Endodermal cell (in vitro differentiated cells): ENCODE measurements at regions not wholly inside any gene's neighbourhood (a gene's known extent, or its start where the extent isn't known, plus 50 kb on each side); places are given as distances from the start of the nearest gene placed in this dataset.

ENCODE experiments used
- DNase-seq: peaks from one replicate; pipeline ENCODE4 v3.0.0-alpha.2; 2017
- H3K27ac ChIP-seq: 2 replicates; pipeline ENCODE4 v1.5.1; 2013; ENCODE audit warnings: mild to moderate bottlenecking, low read depth, low read length, moderate library complexity
- H3K27me3 ChIP-seq: 2 replicates; pipeline ENCODE4 v1.6.1; 2013; ENCODE audit warnings: mild to moderate bottlenecking, low read length, moderate library complexity; ENCODE audit not compliant: insufficient read depth, control insufficient read depth, poor library complexity, severe bottlenecking
- H3K36me3 ChIP-seq: 2 replicates; pipeline ENCODE4 v1.7.0; 2013; ENCODE audit warnings: mild to moderate bottlenecking, low read length, moderate library complexity; ENCODE audit not compliant: control insufficient read depth, insufficient read depth
- H3K4me1 ChIP-seq: one replicate; pipeline ENCODE4 v1.7.0; 2013; ENCODE audit warnings: low read length; ENCODE audit not compliant: control insufficient read depth, insufficient read depth
- H3K4me3 ChIP-seq: 2 replicates; pipeline ENCODE4 v1.5.1; 2013; ENCODE audit warnings: mild to moderate bottlenecking, low read length, moderate library complexity
- H3K9ac ChIP-seq: 2 replicates; pipeline ENCODE4 v1.6.1; 2013; ENCODE audit warnings: mild to moderate bottlenecking, low read length, moderate library complexity; ENCODE audit not compliant: poor library complexity, severe bottlenecking; ENCODE audit errors: extremely low read depth
- H3K9me3 ChIP-seq: 2 replicates; pipeline ENCODE4 v1.6.1; 2013; ENCODE audit warnings: mild to moderate bottlenecking, low read length, moderate library complexity; ENCODE audit not compliant: control insufficient read depth
- H3K27ac Mint-ChIP-seq: 2 replicates; pipeline ENCODE4 v1.8.0; 2020; ENCODE audit warnings: mixed read lengths
- H3K27me3 Mint-ChIP-seq: 2 replicates; pipeline ENCODE4 v1.8.0; 2021; ENCODE audit warnings: mild to moderate bottlenecking, mixed read lengths; ENCODE audit not compliant: insufficient read depth
- H3K36me3 Mint-ChIP-seq: 2 replicates; pipeline ENCODE4 v1.8.0; 2020; ENCODE audit warnings: low read depth, mixed read lengths
- H3K4me1 Mint-ChIP-seq: 2 replicates; pipeline ENCODE4 v1.8.0; 2020; ENCODE audit warnings: mixed read lengths
- H3K4me3 Mint-ChIP-seq: 2 replicates; pipeline ENCODE4 v1.8.0; 2020; ENCODE audit warnings: mild to moderate bottlenecking, moderate library complexity, mixed read lengths
- H3K9me3 Mint-ChIP-seq: 2 replicates; pipeline ENCODE4 v1.8.0; 2020; ENCODE audit warnings: mild to moderate bottlenecking, mixed read lengths
- WGBS, 2 experiments: methylation state at CpG; one replicate each; pipeline versions ENCODE4 v1.1.5 to v1.1.7; 2013; ENCODE audit warnings: missing lambda C conversion rate in 2 of 2, mixed read lengths in 1 of 2; ENCODE audit not compliant: insufficient coverage in 1 of 2, insufficient read length in 1 of 2; 5-methylcytosine and 5-hydroxymethylcytosine counted together
- TF ChIP-seq, protein P1 (sequence below): fragments of 200-600 bp; sonication (generic); conservative IDR thresholded peaks from 2 replicates; pipeline ENCODE4 v1.5.0; 2021; ENCODE audit warnings: antibody characterized with exemption, mild to moderate bottlenecking

DNA sequence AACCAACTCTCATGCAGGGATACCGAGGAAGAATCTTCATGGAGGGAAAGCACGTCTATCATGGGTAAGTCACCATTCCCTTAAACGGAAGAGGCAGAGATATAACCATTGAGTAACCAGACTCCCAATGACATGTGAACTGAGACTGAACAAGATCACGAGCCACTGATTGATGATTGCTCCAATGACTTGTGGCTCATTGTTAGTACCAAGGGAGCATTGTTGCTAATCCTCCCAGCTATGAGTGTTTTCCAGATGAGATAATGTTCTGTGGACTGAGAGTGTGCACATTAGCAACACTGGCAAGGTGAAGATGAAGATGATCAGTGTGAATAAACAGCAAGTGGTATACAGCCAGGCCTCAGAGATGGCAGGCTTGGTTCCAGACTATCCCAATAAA is 219.2 kb upstream of the MAP3K1 start:
- 91 to 98% methylated on average over 4 of the region's 4 CpGs for WGBS, 2 experiments

DNA sequence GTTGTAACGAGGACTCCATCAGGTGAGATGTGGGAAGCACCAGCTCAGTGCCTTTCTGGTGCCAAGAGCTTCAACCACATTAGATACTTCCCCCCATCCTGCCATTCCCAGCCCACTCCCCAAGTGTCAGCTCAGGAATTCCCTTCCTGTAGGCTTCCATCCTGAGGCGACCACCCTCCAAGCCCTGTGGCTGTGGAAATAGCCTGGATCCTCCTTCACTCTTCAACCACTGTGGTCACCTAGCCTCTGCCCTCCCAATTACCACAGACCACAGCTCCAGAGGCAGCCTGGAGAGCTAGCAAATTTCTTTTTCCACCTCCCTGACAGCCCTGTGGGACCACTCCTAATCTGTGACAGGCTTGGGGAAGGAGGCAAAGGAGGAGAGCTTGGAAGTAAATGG is 219.8 kb upstream of the MAP3K1 start:
- no peak for DNase-seq
- no peak overlapping the region for H3K4me3 Mint-ChIP-seq
- H3K27ac ChIP-seq: no peak overlapping the region
- H3K4me1 Mint-ChIP-seq: peaks cover 15% of the 10 kb centered on the region
- H3K27me3 ChIP-seq: no peaks in the 10 kb centered on the region
- H3K9me3 Mint-ChIP-seq: no peaks in the 10 kb centered on the region
- peaks cover 3% of the 10 kb centered on the region for H3K27me3 Mint-ChIP-seq
- TF ChIP-seq, protein P1, sequence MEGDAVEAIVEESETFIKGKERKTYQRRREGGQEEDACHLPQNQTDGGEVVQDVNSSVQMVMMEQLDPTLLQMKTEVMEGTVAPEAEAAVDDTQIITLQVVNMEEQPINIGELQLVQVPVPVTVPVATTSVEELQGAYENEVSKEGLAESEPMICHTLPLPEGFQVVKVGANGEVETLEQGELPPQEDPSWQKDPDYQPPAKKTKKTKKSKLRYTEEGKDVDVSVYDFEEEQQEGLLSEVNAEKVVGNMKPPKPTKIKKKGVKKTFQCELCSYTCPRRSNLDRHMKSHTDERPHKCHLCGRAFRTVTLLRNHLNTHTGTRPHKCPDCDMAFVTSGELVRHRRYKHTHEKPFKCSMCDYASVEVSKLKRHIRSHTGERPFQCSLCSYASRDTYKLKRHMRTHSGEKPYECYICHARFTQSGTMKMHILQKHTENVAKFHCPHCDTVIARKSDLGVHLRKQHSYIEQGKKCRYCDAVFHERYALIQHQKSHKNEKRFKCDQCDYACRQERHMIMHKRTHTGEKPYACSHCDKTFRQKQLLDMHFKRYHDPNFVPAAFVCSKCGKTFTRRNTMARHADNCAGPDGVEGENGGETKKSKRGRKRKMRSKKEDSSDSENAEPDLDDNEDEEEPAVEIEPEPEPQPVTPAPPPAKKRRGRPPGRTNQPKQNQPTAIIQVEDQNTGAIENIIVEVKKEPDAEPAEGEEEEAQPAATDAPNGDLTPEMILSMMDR: peak; percentile 47
- H3K4me1 ChIP-seq: no peaks in the 10 kb centered on the region
- peaks cover 4% of the 10 kb centered on the region for H3K9me3 ChIP-seq
- H3K9ac ChIP-seq: no peak overlapping the region
- WGBS, 2 experiments: 86 to 92% methylated on average over 2 of the region's 2 CpGs
- no peak overlapping the region for H3K4me3 ChIP-seq
- H3K36me3 Mint-ChIP-seq: no peaks in the 10 kb centered on the region
- no peaks in the 10 kb centered on the region for H3K36me3 ChIP-seq
- H3K27ac Mint-ChIP-seq: no peak overlapping the region

More for the DNA sequence above, 219.2 kb upstream of the MAP3K1 start:
- no peak overlapping the region for H3K4me3 Mint-ChIP-seq
- H3K27me3 Mint-ChIP-seq: peaks cover 3% of the 10 kb centered on the region
- no peaks in the 10 kb centered on the region for H3K9me3 Mint-ChIP-seq
- H3K36me3 Mint-ChIP-seq: no peaks in the 10 kb centered on the region
- no peak overlapping the region for H3K4me3 ChIP-seq
- no peak for DNase-seq
- no peak overlapping the region for H3K27ac ChIP-seq
- no peak overlapping the region for H3K27ac Mint-ChIP-seq
- TF ChIP-seq, protein P1: no peak
- peaks cover 4% of the 10 kb centered on the region for H3K9me3 ChIP-seq
- peaks cover 18% of the 10 kb centered on the region for H3K4me1 Mint-ChIP-seq
- no peaks in the 10 kb centered on the region for H3K27me3 ChIP-seq
- H3K9ac ChIP-seq: no peak overlapping the region
- no peaks in the 10 kb centered on the region for H3K36me3 ChIP-seq
- H3K4me1 ChIP-seq: peaks cover 4% of the 10 kb centered on the region

DNA sequence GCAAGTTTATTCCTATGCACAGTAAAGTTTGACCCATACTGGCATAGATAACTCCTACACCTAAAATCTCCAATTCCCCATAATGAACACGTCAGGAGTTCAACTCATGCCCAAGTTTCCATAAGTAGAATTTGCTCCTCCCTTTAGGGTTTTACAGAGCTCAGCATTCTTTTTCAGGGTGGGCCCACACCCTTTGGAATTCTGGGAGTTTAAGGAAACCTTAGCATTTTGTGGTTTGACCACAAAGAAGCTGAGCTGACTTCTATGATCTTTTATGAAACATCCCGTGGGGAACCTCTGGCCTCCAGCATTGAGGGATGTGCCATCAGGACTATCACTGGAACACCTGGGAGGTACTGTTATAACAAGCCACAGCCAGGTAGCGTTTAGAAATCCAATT is 220.6 kb upstream of the MAP3K1 start:
- Mint-ChIP-seq H3K27me3 (peaks cover 3% of the 10 kb centered on the region), H3K9me3 (no peaks in the 10 kb centered on the region), H3K4me1 (peaks cover 12% of the 10 kb centered on the region), H3K27ac (no peak overlapping the region), H3K4me3 (no peak overlapping the region), H3K36me3 (no peaks in the 10 kb centered on the region)
- WGBS, 2 experiments: 92 to 97% methylated on average over 3 of the region's 3 CpGs
- H3K9ac ChIP-seq: no peak overlapping the region
- no peak for DNase-seq
- H3K9me3 ChIP-seq: peaks cover 4% of the 10 kb centered on the region
- H3K4me3 ChIP-seq: no peak overlapping the region
- H3K36me3 ChIP-seq: no peaks in the 10 kb centered on the region
- no peaks in the 10 kb centered on the region for H3K27me3 ChIP-seq
- H3K27ac ChIP-seq: no peak overlapping the region
- TF ChIP-seq, protein P1: no peak
- no peaks in the 10 kb centered on the region for H3K4me1 ChIP-seq
